ENCODE measurements at regions not wholly inside any gene's neighbourhood (a gene's known extent, or its start where the extent isn't known, plus 50 kb on each side); places are given as distances from the start of the nearest gene placed in this dataset.

GRCh38 chr9:78622126-78622525, 325.2 kb downstream of the PSAT1 start:
- intact Hi-C loops (cut with DNase I; ENCODE audit: low total_unique reads) = no loop called here
- no peaks in the 10 kb centered on the region for H3K36me3 ChIP-seq
- no peak overlapping the region for H3K27ac ChIP-seq
- TF ChIP-seq CTCF (IDR thresholded peaks at IDR 0.05) (no peak), POLR2A (IDR thresholded peaks at IDR 0.05) (no peak)
- DNase-seq = no peak
- H3K9me3 ChIP-seq = no peaks in the 10 kb centered on the region
- no peaks in the 10 kb centered on the region for H3K27me3 ChIP-seq
- no peak overlapping the region for H3K4me3 ChIP-seq
- no peaks in the 10 kb centered on the region for H3K4me1 ChIP-seq

- Histone ChIP-seq H3K4me3 (no peak overlapping the region), H3K27ac (no peak overlapping the region), H3K27me3 (no peaks in the 10 kb centered on the region), H3K9me3 (no peaks in the 10 kb centered on the region), H3K36me3 (no peaks in the 10 kb centered on the region), H3K4me1 (no peaks in the 10 kb centered on the region)
- TF ChIP-seq POLR2A (IDR thresholded peaks at IDR 0.05) (no peak), CTCF (IDR thresholded peaks at IDR 0.05) (no peak)
- intact Hi-C loops (cut with DNase I; ENCODE audit: low total_unique reads) = no loop called here
- DNase-seq = no peak
Measured at GRCh38 chr9:78626971-78627370, 330.0 kb downstream of the PSAT1 start.

GRCh38 chr9:78630966-78631365, 334.0 kb downstream of the PSAT1 start:
- no peaks in the 10 kb centered on the region for H3K4me1 ChIP-seq
- intact Hi-C loops (cut with DNase I; ENCODE audit: low total_unique reads) = no loop called here
- H3K27me3 ChIP-seq = no peaks in the 10 kb centered on the region
- TF ChIP-seq POLR2A (IDR thresholded peaks at IDR 0.05) = no peak
- TF ChIP-seq CTCF (IDR thresholded peaks at IDR 0.05) = no peak
- no peaks in the 10 kb centered on the region for H3K9me3 ChIP-seq
- H3K36me3 ChIP-seq = no peaks in the 10 kb centered on the region
- no peak for DNase-seq
- H3K27ac ChIP-seq = no peak overlapping the region
- H3K4me3 ChIP-seq = no peak overlapping the region

GRCh38 chr9:78640728-78641127, 343.8 kb downstream of the PSAT1 start:
- Histone ChIP-seq H3K27me3 (no peaks in the 10 kb centered on the region), H3K27ac (no peak overlapping the region), H3K9me3 (no peaks in the 10 kb centered on the region), H3K36me3 (no peaks in the 10 kb centered on the region), H3K4me1 (no peaks in the 10 kb centered on the region), H3K4me3 (no peak overlapping the region)
- TF ChIP-seq POLR2A (IDR thresholded peaks at IDR 0.05) (no peak), CTCF (IDR thresholded peaks at IDR 0.05) (no peak)
- intact Hi-C loops (cut with DNase I; ENCODE audit: low total_unique reads) = no loop called here
- no peak for DNase-seq

- H3K27ac ChIP-seq = no peak overlapping the region
- H3K9me3 ChIP-seq = no peaks in the 10 kb centered on the region
- H3K27me3 ChIP-seq = no peaks in the 10 kb centered on the region
- TF ChIP-seq POLR2A (IDR thresholded peaks at IDR 0.05) (no peak), CTCF (IDR thresholded peaks at IDR 0.05) (no peak)
- intact Hi-C loops (cut with DNase I; ENCODE audit: low total_unique reads) = no loop called here
- DNase-seq = no peak
- H3K36me3 ChIP-seq = no peaks in the 10 kb centered on the region
- H3K4me1 ChIP-seq = no peaks in the 10 kb centered on the region
- H3K4me3 ChIP-seq = no peak overlapping the region
Measured at GRCh38 chr9:78644359-78644758, 347.4 kb downstream of the PSAT1 start.

Data from uterus (tissue), 3 donors.